SU-DHL-6 (cell line): ENCODE measurements at regions not wholly inside any gene's neighbourhood (a gene's known extent, or its start where the extent isn't known, plus 50 kb on each side); places are given as distances from the start of the nearest gene placed in this dataset.

Source experiments
- H2AFZ ChIP-seq: fragments of 200-600 bp; sonication (generic); 2 replicates; pipeline ENCODE4 v1.6.1; 2014; ENCODE audit warnings: low read depth, mild to moderate bottlenecking, moderate library complexity, mixed read lengths, antibody characterized with exemption, low read length; ENCODE audit not compliant: severe bottlenecking
- H3F3A ChIP-seq: fragments of 200-600 bp; shearing (Covaris generic); 2 replicates; pipeline ENCODE4 v1.6.0; 2016; ENCODE audit warnings: antibody characterized with exemption, mild to moderate bottlenecking; ENCODE audit not compliant: insufficient read depth
- H3K27ac ChIP-seq: fragments of 200-600 bp; sonication (generic); 2 replicates; pipeline ENCODE4 v1.5.1; 2016; ENCODE audit warnings: low read depth, mild to moderate bottlenecking, low read length, moderate library complexity, mixed read lengths
- H3K27me3 ChIP-seq: fragments of 200-600 bp; sonication (generic), shearing (Covaris generic); 2 replicates; pipeline ENCODE4 v1.6.0; 2014; ENCODE audit warnings: mild to moderate bottlenecking, low read length
- H3K36me3 ChIP-seq: fragments of 200-600 bp; sonication (generic); 2 replicates; pipeline ENCODE4 v1.6.1; 2014; ENCODE audit warnings: mild to moderate bottlenecking, low read length, mixed read lengths
- H3K4me2 ChIP-seq: fragments of 300-600, 200-600 bp; shearing (Covaris generic), sonication (generic); 2 replicates; pipeline ENCODE4 v1.6.0; 2014; ENCODE audit warnings: low read length, low read depth, mild to moderate bottlenecking; ENCODE audit not compliant: poor library complexity, severe bottlenecking
- H3K4me3 ChIP-seq: fragments of 200-600 bp; sonication (generic); 2 replicates; pipeline ENCODE4 v1.5.1; 2014; ENCODE audit warnings: antibody characterized with exemption, low read length, mild to moderate bottlenecking, mixed read lengths; ENCODE audit not compliant: insufficient read depth, poor library complexity, severe bottlenecking
- H3K79me2 ChIP-seq: fragments of 200-600 bp; sonication (generic); 2 replicates; pipeline ENCODE4 v1.6.1; 2014; ENCODE audit warnings: mild to moderate bottlenecking, low read length, moderate library complexity; ENCODE audit not compliant: insufficient read depth
- H3K9ac ChIP-seq: fragments of 200-600 bp; sonication (generic); 2 replicates; pipeline ENCODE4 v1.7.0; 2014; ENCODE audit warnings: mild to moderate bottlenecking, low read length
- H3K9me2 ChIP-seq: fragments of 200-600 bp; sonication (generic); replicated peaks from 2 replicates; pipeline ENCODE4 v1.6.1; 2014; ENCODE audit warnings: low read length; ENCODE audit not compliant: insufficient read depth
- H3K9me3 ChIP-seq: fragments of 200-600 bp; sonication (generic); 2 replicates; pipeline ENCODE4 v1.6.1; 2014; ENCODE audit warnings: low read length, mixed read lengths; ENCODE audit not compliant: insufficient read depth
- H4K20me1 ChIP-seq: fragments of 200-600 bp; sonication (generic); 2 replicates; pipeline ENCODE4 v1.6.1; 2014; ENCODE audit warnings: low read depth, mild to moderate bottlenecking, antibody characterized with exemption, low read length, moderate library complexity, mixed read lengths
- CTCF ChIP-seq: fragments of 200-600 bp; sonication (generic); IDR thresholded peaks from one replicate; pipeline ENCODE4 v1.5.1; 2017; ENCODE audit warnings: antibody characterized with exemption, mild to moderate bottlenecking, low read length, moderate library complexity; ENCODE audit not compliant: insufficient read depth, poor library complexity, severe bottlenecking
- EZH2phosphoT487 ChIP-seq: fragments of 200-600 bp; sonication (generic), shearing (Covaris generic); conservative IDR thresholded peaks from 2 replicates; pipeline ENCODE4 v1.6.1; 2018; ENCODE audit warnings: mild to moderate bottlenecking, antibody characterized with exemption, low read length, moderate library complexity, mixed read lengths

- TF ChIP-seq EZH2phosphoT487 (no peak), CTCF (no peak)
- H3K79me2 ChIP-seq = no peaks in the 10 kb centered on the region
Observed at GRCh38 chr6:87870556-87870955, 168.5 kb upstream of the AKIRIN2 start.

GRCh38 chr6:87869064-87869905 lies 167.3 kb upstream of the AKIRIN2 start:
- Histone ChIP-seq H3K36me3 (no peaks in the 10 kb centered on the region), H4K20me1 (no peaks in the 10 kb centered on the region), H3K4me2 (no peak overlapping the region), H3K27ac (no peak overlapping the region), H3F3A (no peaks in the 10 kb centered on the region), H3K27me3 (no peaks in the 10 kb centered on the region), H3K9me2 (no peaks in the 10 kb centered on the region), H3K79me2 (no peaks in the 10 kb centered on the region), H3K9ac (no peak overlapping the region), H2AFZ (no peak overlapping the region), H3K4me3 (no peak overlapping the region), H3K9me3 (no peaks in the 10 kb centered on the region)
- TF ChIP-seq EZH2phosphoT487 (no peak), CTCF (no peak)

More at GRCh38 chr6:87870556-87870955, 168.5 kb upstream of the AKIRIN2 start:
- H3K27me3 ChIP-seq = no peaks in the 10 kb centered on the region
- H3K27ac ChIP-seq = no peak overlapping the region
- H3K4me3 ChIP-seq = no peak overlapping the region
- no peak overlapping the region for H2AFZ ChIP-seq
- no peak overlapping the region for H3K9ac ChIP-seq
- H3K9me3 ChIP-seq = no peaks in the 10 kb centered on the region
- H3K36me3 ChIP-seq = no peaks in the 10 kb centered on the region
- H4K20me1 ChIP-seq = no peaks in the 10 kb centered on the region
- H3F3A ChIP-seq = no peaks in the 10 kb centered on the region
- no peaks in the 10 kb centered on the region for H3K9me2 ChIP-seq
- no peak overlapping the region for H3K4me2 ChIP-seq

- H3F3A ChIP-seq = no peaks in the 10 kb centered on the region
- no peak overlapping the region for H3K4me2 ChIP-seq
- H3K79me2 ChIP-seq = no peaks in the 10 kb centered on the region
- H3K9ac ChIP-seq = no peak overlapping the region
- H2AFZ ChIP-seq = no peak overlapping the region
- H3K9me2 ChIP-seq = no peaks in the 10 kb centered on the region
- no peak overlapping the region for H3K4me3 ChIP-seq
- H3K36me3 ChIP-seq = no peaks in the 10 kb centered on the region
- H3K9me3 ChIP-seq = no peaks in the 10 kb centered on the region
- no peaks in the 10 kb centered on the region for H3K27me3 ChIP-seq
- H3K27ac ChIP-seq = no peak overlapping the region
- H4K20me1 ChIP-seq = no peaks in the 10 kb centered on the region
- TF ChIP-seq CTCF = no peak
- no peak for TF ChIP-seq EZH2phosphoT487
Observed at GRCh38 chr6:87860902-87861301, 158.9 kb upstream of the AKIRIN2 start.
